HL-60 (cell line): ENCODE measurements at regions not wholly inside any gene's neighbourhood (a gene's known extent, or its start where the extent isn't known, plus 50 kb on each side); places are given as distances from the start of the nearest gene placed in this dataset.

ENCODE experiments used
- DNase-seq, 2 experiments: peaks; one replicate each; pipeline ENCODE4 v3.0.0-alpha.2; 2010 to 2020; ENCODE audit warnings: low read depth in 1 of 2, low spot score in 1 of 2
- H3K27ac ChIP-seq: fragments of 250-450 bp; sonication (Bioruptor Pico); replicated peaks from 2 replicates; pipeline ENCODE4 v1.5.1; 2020; ENCODE audit warnings: mild to moderate bottlenecking, moderate library complexity
- H3K27me3 ChIP-seq: fragments of 250-450 bp; sonication (Bioruptor Pico); 2 replicates; pipeline ENCODE4 v1.5.1; 2021; ENCODE audit warnings: mild to moderate bottlenecking, moderate library complexity; ENCODE audit not compliant: insufficient read depth, poor library complexity, severe bottlenecking
- H3K4me3 ChIP-seq: replicated peaks from 2 replicates; pipeline ENCODE4 v1.5.1; 2011; ENCODE audit warnings: mild to moderate bottlenecking, control low read depth, low read length; ENCODE audit not compliant: insufficient read depth
- GABPA ChIP-seq: IDR thresholded peaks from 2 replicates; pipeline ENCODE4 v1.6.1; 2012; ENCODE audit warnings: low read depth
- POLR2AphosphoS5 ChIP-seq: IDR thresholded peaks from 2 replicates; pipeline ENCODE4 v1.6.1; 2012; ENCODE audit warnings: low read depth
- SPI1 ChIP-seq: IDR thresholded peaks from 2 replicates; pipeline ENCODE4 v1.6.1; 2012; ENCODE audit warnings: low read depth, mild to moderate bottlenecking, borderline replicate concordance
- TF ChIP-seq, protein P1 (sequence below): IDR thresholded peaks from 2 replicates; pipeline ENCODE4 v1.6.1; 2012; ENCODE audit warnings: low read depth; ENCODE audit not compliant: insufficient replicate concordance
- TF ChIP-seq, protein P2 (sequence below): IDR thresholded peaks from one replicate; pipeline ENCODE4 v1.5.1; 2011; ENCODE audit warnings: low read length, control low read depth, inconsistent platforms; ENCODE audit not compliant: insufficient read depth

DNA sequence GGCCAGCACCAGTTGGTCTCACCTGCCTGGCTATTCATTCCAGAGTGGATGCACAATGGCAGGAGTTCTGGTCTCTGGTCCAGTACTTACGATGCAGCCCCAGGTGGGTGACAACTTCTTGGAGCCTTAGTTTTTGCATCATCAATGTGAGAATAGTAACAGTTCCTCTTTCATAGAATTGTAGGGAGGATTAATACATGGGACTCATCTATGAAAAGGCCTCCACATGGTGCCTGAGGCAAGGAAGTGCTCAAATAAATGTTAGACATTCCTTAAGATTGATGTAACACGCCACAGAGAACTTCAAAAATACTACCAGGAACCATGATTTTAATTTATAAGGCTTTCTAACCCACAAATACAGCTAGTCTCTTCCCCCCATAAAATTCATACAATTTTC lies 120.1 kb upstream of the CHST15 start:
- TF ChIP-seq POLR2AphosphoS5 (no peak), GABPA (no peak), SPI1 (no peak)
- TF ChIP-seq, protein P1, sequence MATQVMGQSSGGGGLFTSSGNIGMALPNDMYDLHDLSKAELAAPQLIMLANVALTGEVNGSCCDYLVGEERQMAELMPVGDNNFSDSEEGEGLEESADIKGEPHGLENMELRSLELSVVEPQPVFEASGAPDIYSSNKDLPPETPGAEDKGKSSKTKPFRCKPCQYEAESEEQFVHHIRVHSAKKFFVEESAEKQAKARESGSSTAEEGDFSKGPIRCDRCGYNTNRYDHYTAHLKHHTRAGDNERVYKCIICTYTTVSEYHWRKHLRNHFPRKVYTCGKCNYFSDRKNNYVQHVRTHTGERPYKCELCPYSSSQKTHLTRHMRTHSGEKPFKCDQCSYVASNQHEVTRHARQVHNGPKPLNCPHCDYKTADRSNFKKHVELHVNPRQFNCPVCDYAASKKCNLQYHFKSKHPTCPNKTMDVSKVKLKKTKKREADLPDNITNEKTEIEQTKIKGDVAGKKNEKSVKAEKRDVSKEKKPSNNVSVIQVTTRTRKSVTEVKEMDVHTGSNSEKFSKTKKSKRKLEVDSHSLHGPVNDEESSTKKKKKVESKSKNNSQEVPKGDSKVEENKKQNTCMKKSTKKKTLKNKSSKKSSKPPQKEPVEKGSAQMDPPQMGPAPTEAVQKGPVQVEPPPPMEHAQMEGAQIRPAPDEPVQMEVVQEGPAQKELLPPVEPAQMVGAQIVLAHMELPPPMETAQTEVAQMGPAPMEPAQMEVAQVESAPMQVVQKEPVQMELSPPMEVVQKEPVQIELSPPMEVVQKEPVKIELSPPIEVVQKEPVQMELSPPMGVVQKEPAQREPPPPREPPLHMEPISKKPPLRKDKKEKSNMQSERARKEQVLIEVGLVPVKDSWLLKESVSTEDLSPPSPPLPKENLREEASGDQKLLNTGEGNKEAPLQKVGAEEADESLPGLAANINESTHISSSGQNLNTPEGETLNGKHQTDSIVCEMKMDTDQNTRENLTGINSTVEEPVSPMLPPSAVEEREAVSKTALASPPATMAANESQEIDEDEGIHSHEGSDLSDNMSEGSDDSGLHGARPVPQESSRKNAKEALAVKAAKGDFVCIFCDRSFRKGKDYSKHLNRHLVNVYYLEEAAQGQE, result no peak
- TF ChIP-seq, protein P2, sequence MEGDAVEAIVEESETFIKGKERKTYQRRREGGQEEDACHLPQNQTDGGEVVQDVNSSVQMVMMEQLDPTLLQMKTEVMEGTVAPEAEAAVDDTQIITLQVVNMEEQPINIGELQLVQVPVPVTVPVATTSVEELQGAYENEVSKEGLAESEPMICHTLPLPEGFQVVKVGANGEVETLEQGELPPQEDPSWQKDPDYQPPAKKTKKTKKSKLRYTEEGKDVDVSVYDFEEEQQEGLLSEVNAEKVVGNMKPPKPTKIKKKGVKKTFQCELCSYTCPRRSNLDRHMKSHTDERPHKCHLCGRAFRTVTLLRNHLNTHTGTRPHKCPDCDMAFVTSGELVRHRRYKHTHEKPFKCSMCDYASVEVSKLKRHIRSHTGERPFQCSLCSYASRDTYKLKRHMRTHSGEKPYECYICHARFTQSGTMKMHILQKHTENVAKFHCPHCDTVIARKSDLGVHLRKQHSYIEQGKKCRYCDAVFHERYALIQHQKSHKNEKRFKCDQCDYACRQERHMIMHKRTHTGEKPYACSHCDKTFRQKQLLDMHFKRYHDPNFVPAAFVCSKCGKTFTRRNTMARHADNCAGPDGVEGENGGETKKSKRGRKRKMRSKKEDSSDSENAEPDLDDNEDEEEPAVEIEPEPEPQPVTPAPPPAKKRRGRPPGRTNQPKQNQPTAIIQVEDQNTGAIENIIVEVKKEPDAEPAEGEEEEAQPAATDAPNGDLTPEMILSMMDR, result no peak
- Histone ChIP-seq H3K4me3 (no peak overlapping the region), H3K27ac (no peak overlapping the region), H3K27me3 (no peaks in the 10 kb centered on the region)
- DNase-seq, result no peak

DNA sequence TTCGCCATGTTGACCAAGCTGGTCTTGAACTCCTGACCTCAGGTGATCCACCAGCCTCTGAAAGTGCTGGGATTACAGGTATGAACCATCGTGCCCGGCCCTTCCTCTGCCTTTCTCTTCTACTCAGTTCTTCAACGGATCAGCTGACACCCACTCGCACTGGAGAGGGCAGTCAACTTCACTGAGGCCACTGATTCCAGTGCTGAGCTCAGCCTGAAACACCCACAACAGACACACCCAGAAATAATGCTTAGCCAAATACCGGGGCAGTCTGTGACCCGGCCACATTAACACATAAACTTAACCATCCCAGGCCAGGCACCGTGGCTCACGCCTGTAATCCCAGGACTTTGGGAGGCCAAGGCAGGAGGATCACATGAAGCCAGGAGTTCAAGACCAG lies 119.3 kb upstream of the CHST15 start:
- H3K27ac ChIP-seq, result no peak overlapping the region
- no peaks in the 10 kb centered on the region for H3K27me3 ChIP-seq
- TF ChIP-seq, protein P2, result no peak
- TF ChIP-seq GABPA, result no peak
- no peak for TF ChIP-seq SPI1
- no peak for TF ChIP-seq POLR2AphosphoS5
- DNase-seq, result no peak
- no peak overlapping the region for H3K4me3 ChIP-seq

DNA sequence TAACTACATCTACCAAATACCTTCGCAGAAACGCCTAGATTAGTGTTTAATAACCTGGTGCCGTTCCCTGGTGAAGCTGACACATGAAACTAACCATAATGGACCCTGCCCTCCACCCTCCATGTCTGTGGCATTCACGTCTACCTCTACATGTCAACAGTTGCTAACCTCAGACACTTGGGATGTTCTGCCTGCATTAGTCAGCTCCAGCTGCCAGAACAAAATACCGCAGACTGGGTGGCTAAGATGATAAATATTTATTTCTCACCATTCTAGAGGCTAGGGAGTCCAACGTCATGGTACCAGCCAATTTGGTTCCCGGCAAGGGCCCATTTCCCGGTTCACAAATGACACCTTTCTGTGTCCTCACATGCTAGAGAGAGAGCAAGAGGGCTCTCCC lies 118.5 kb upstream of the CHST15 start:
- H3K27ac ChIP-seq, result no peak overlapping the region
- no peak for DNase-seq
- H3K27me3 ChIP-seq, result no peaks in the 10 kb centered on the region
- H3K4me3 ChIP-seq, result no peak overlapping the region
- no peak for TF ChIP-seq SPI1
- TF ChIP-seq, protein P1, result no peak
- TF ChIP-seq, protein P2, result no peak

DNA sequence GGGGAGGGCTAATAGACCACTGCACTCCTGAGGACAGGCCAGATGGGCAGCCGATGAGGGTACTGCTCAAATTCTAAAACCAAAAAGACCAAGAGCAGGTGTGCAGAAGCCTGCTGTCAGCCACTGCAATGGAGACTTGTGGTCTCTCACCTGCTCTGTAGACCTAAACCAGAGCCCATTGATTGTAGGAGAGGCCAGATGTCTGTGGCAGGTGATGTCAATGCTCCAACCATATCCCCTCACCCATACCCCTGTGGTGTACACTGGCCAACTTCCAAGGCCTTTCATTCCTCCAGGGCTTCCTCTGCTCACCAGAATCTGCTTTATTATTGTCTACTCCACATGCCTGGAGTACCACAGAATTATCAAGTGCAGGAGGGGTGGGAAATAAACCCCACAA lies 116.9 kb upstream of the CHST15 start:
- H3K27me3 ChIP-seq, result no peaks in the 10 kb centered on the region
- no peak overlapping the region for H3K4me3 ChIP-seq
- TF ChIP-seq GABPA (no peak), SPI1 (no peak), POLR2AphosphoS5 (no peak)
- TF ChIP-seq, protein P2, result no peak
- TF ChIP-seq, protein P1, result no peak
- no peak overlapping the region for H3K27ac ChIP-seq
- no peak for DNase-seq
